OCI-LY3 (cell line): ENCODE measurements at regions not wholly inside any gene's neighbourhood (a gene's known extent, or its start where the extent isn't known, plus 50 kb on each side); places are given as distances from the start of the nearest gene placed in this dataset.

Experiments
- CTCF ChIP-seq: fragments of 200-600, 300-600 bp; sonication (generic); IDR thresholded peaks from 2 replicates; pipeline ENCODE4 v1.5.1; 2014; ENCODE audit warnings: antibody characterized with exemption, low read length, low read depth
- EZH2phosphoT487 ChIP-seq: fragments of 200-600 bp; shearing (Covaris generic); IDR thresholded peaks from 2 replicates; pipeline ENCODE4 v1.6.1; 2018; ENCODE audit warnings: antibody characterized with exemption, mixed run types, low read depth

- TF ChIP-seq CTCF (no peak), EZH2phosphoT487 (no peak)
Measured at GRCh38 chr7:52189153-52189778, 846.2 kb upstream of the POM121L12 start.
